Osteoblast (primary cell): ENCODE measurements at regions not wholly inside any gene's neighbourhood (a gene's known extent, or its start where the extent isn't known, plus 50 kb on each side); places are given as distances from the start of the nearest gene placed in this dataset.

Experiments used
- DNase-seq: peaks from one replicate; pipeline ENCODE4 v3.0.0; 2011; ENCODE audit warnings: low spot score, mixed read lengths; ENCODE audit not compliant: insufficient read length; ENCODE audit errors: missing footprints
- H2AFZ ChIP-seq: 2 replicates; pipeline ENCODE4 v1.6.0; 2011; ENCODE audit warnings: mild to moderate bottlenecking, low read length
- H3K27ac ChIP-seq: 2 replicates; pipeline ENCODE4 v1.5.1; 2011; ENCODE audit warnings: mild to moderate bottlenecking, low read depth, low read length, moderate library complexity
- H3K27me3 ChIP-seq: 2 replicates; pipeline ENCODE4 v1.6.0; 2012; ENCODE audit warnings: mild to moderate bottlenecking, control low read depth, inconsistent platforms, low read length, moderate library complexity; ENCODE audit not compliant: insufficient read depth
- H3K36me3 ChIP-seq: 2 replicates; pipeline ENCODE4 v1.5.1; 2011; ENCODE audit warnings: mild to moderate bottlenecking, low read length, control low read depth, moderate library complexity; ENCODE audit not compliant: insufficient read depth
- H3K4me1 ChIP-seq: 2 replicates; pipeline ENCODE4 v1.5.1; 2011; ENCODE audit warnings: mild to moderate bottlenecking, low read length, control low read depth, moderate library complexity; ENCODE audit not compliant: insufficient read depth
- H3K4me2 ChIP-seq: 2 replicates; pipeline ENCODE4 v1.6.0; 2011; ENCODE audit warnings: mild to moderate bottlenecking, low read length; ENCODE audit not compliant: insufficient read depth
- H3K4me3 ChIP-seq: fragments of 200-600 bp; sonication (generic); 3 replicates; pipeline ENCODE4 v1.5.1; 2012; ENCODE audit warnings: mild to moderate bottlenecking, low read length, inconsistent platforms; ENCODE audit not compliant: insufficient read depth
- H3K79me2 ChIP-seq: 2 replicates; pipeline ENCODE4 v1.6.0; 2012; ENCODE audit warnings: mild to moderate bottlenecking, low read length, control low read depth, inconsistent platforms; ENCODE audit not compliant: insufficient read depth
- H3K9me3 ChIP-seq: 2 replicates; pipeline ENCODE4 v1.5.1; 2011; ENCODE audit warnings: low read depth, low read length, control low read depth
- H4K20me1 ChIP-seq: 2 replicates; pipeline ENCODE4 v1.6.0; 2012; ENCODE audit warnings: mild to moderate bottlenecking, low read length, control low read depth; ENCODE audit not compliant: insufficient read depth
- CTCF ChIP-seq: IDR thresholded peaks from 2 replicates; pipeline ENCODE4 v1.5.1; 2011; ENCODE audit warnings: mild to moderate bottlenecking, low read depth, low read length, moderate library complexity; ENCODE audit errors: extremely low read depth

- no peak for TF ChIP-seq CTCF
Observed at GRCh38 chr1:229964281-229964680, 102.8 kb upstream of the GALNT2 start.

GRCh38 chr1:229970714-229971113, 96.3 kb upstream of the GALNT2 start:
- Histone ChIP-seq H3K36me3 (no peaks in the 10 kb centered on the region), H3K4me3 (no peak overlapping the region), H3K4me1 (no peaks in the 10 kb centered on the region), H4K20me1 (no peaks in the 10 kb centered on the region), H3K27ac (no peak overlapping the region), H2AFZ (no peak overlapping the region), H3K9me3 (no peaks in the 10 kb centered on the region), H3K27me3 (no peaks in the 10 kb centered on the region), H3K4me2 (no peak overlapping the region), H3K79me2 (no peaks in the 10 kb centered on the region)
- TF ChIP-seq CTCF: no peak
- DNase-seq: no peak

More at GRCh38 chr1:229964281-229964680, 102.8 kb upstream of the GALNT2 start:
- Histone ChIP-seq H3K27ac (no peak overlapping the region), H3K4me2 (no peak overlapping the region), H3K27me3 (peaks cover 3% of the 10 kb centered on the region), H3K4me1 (no peaks in the 10 kb centered on the region), H3K36me3 (no peaks in the 10 kb centered on the region), H3K79me2 (no peaks in the 10 kb centered on the region), H2AFZ (no peak overlapping the region), H4K20me1 (no peaks in the 10 kb centered on the region), H3K9me3 (no peaks in the 10 kb centered on the region), H3K4me3 (no peak overlapping the region)
- no peak for DNase-seq

DNA sequence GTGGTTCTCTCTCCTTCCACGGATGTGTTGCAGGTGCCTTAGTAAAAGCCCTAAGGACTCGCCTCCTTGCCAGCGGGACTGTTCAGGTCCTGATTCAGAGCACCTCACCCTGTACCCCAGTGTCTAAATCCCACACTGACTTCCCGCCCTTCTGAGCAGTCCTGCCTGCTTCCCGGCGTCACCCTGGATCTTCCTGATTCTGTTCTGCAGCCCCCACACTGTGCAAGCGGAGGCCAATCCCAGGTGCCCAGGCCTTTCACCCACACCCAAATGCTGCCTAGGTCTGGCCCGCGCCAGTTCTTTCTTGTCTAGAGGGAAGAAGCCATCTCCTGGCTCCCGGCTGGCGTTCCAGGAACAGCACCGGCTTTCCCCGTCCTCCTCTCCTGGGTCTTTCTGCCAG, 95.9 kb upstream of the GALNT2 start:
- H3K27ac ChIP-seq: no peak overlapping the region
- no peak for DNase-seq
- TF ChIP-seq CTCF: no peak
- no peaks in the 10 kb centered on the region for H3K79me2 ChIP-seq
- H3K4me2 ChIP-seq: no peak overlapping the region
- H3K4me1 ChIP-seq: no peaks in the 10 kb centered on the region
- H3K4me3 ChIP-seq: no peak overlapping the region
- H4K20me1 ChIP-seq: no peaks in the 10 kb centered on the region
- no peak overlapping the region for H2AFZ ChIP-seq
- H3K27me3 ChIP-seq: no peaks in the 10 kb centered on the region
- no peaks in the 10 kb centered on the region for H3K36me3 ChIP-seq
- no peaks in the 10 kb centered on the region for H3K9me3 ChIP-seq

DNA sequence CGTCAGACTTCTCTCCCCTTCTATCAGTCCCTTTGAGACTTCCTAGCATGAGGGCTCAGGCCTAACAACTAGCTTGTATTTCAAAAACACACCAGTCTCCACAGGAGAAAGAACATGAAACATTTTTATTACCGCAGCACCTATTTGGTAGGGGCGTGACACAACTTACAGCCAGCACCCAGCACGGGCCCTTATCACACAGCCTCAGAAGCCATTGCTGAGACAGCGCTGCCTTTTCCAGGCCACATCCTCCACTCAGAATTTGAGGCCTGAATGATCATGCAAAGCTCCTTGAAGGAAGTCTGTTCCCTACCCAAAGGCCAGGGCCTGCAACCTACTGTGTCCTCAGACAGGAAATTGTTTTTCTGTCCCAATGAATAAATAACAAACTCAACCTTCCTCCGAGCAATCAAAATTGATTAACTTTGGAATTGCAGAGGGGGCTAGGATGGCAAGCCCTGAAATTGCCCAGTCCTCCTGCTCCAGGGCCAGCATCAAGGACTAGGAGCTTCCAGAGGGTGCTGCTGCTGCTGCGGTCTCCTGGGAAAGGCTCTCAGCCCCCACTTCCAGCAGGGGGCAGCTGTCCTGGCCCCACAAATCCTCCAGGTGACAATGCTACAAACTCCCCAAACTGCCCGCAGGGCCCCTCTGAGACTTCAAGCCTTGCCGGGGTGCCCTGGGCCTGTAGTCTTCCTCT, 94.3 kb upstream of the GALNT2 start:
- Histone ChIP-seq H4K20me1 (no peaks in the 10 kb centered on the region), H3K79me2 (no peaks in the 10 kb centered on the region), H3K27ac (no peak overlapping the region), H3K4me1 (no peaks in the 10 kb centered on the region), H3K4me2 (no peak overlapping the region), H3K9me3 (no peaks in the 10 kb centered on the region), H2AFZ (no peak overlapping the region), H3K36me3 (no peaks in the 10 kb centered on the region), H3K27me3 (no peaks in the 10 kb centered on the region), H3K4me3 (no peak overlapping the region)
- TF ChIP-seq CTCF: peak; percentile 16
- no peak for DNase-seq
